HEK293 (cell line): ENCODE measurements at regions not wholly inside any gene's neighbourhood (a gene's known extent, or its start where the extent isn't known, plus 50 kb on each side); places are given as distances from the start of the nearest gene placed in this dataset.

ENCODE experiments used
- MEIS1 ChIP-seq: sonication (generic); formaldehyde crosslinking; IDR thresholded peaks from 2 replicates; pipeline ENCODE4 v1.8.1; 2022; ENCODE audit warnings: missing genetic modification reagents, mild to moderate bottlenecking, borderline replicate concordance
- TCF7L2 ChIP-seq: IDR thresholded peaks from 2 replicates; pipeline ENCODE4 v1.6.1; 2011; ENCODE audit warnings: low read depth, mild to moderate bottlenecking, inconsistent platforms, low read length, moderate library complexity, borderline replicate concordance
- ZBTB20 ChIP-seq: fragments of 450-650 bp; formaldehyde crosslinking; IDR thresholded peaks from 2 replicates; pipeline ENCODE4 v1.5.1; 2016; ENCODE audit warnings: missing biosample characterization, missing genetic modification characterization
- ZNF266 ChIP-seq: fragments of 450-650 bp; formaldehyde crosslinking; IDR thresholded peaks from 2 replicates; pipeline ENCODE4 v1.5.1; 2016; ENCODE audit warnings: missing biosample characterization, missing genetic modification characterization, low read depth
- ZNF350 ChIP-seq: fragments of 450-650 bp; formaldehyde crosslinking; IDR thresholded peaks from 2 replicates; pipeline ENCODE4 v1.5.0; 2017; ENCODE audit warnings: missing biosample characterization, mild to moderate bottlenecking, missing genetic modification characterization
- ZNF664 ChIP-seq: fragments of 450-650 bp; formaldehyde crosslinking; IDR thresholded peaks from 2 replicates; pipeline ENCODE4 v1.5.1; 2016; ENCODE audit warnings: missing biosample characterization, missing genetic modification characterization
- ZNF776 ChIP-seq: fragments of 450-650 bp; formaldehyde crosslinking; IDR thresholded peaks from 2 replicates; pipeline ENCODE4 v1.5.0; 2017; ENCODE audit warnings: missing biosample characterization, missing genetic modification characterization, borderline replicate concordance
- ZNF830 ChIP-seq: fragments of 450-650 bp; IDR thresholded peaks from 2 replicates; pipeline ENCODE4 v1.5.0; 2018; ENCODE audit warnings: missing biosample characterization, missing genetic modification characterization, low read depth, mild to moderate bottlenecking, moderate library complexity
- TF ChIP-seq, protein P1 (sequence below): fragments of 450-650 bp; formaldehyde crosslinking; IDR thresholded peaks from 2 replicates; pipeline ENCODE4 v1.5.1; 2016; ENCODE audit warnings: missing biosample characterization, missing genetic modification characterization
- TF ChIP-seq, protein P2 (sequence below): fragments of 450-650 bp; formaldehyde crosslinking; IDR thresholded peaks from 2 replicates; pipeline ENCODE4 v1.5.1; 2017; ENCODE audit warnings: missing biosample characterization, missing genetic modification characterization
- TF ChIP-seq, protein P3 (sequence below): fragments of 450-650 bp; formaldehyde crosslinking; IDR thresholded peaks from 2 replicates; pipeline ENCODE4 v1.5.1; 2016; ENCODE audit warnings: missing biosample characterization, missing genetic modification characterization, borderline replicate concordance
- TF ChIP-seq, protein P4 (sequence below): fragments of 450-650 bp; formaldehyde crosslinking; optimal IDR thresholded peaks from 2 replicates; pipeline ENCODE3; 2016; ENCODE audit warnings: missing biosample characterization, mild to moderate bottlenecking, missing genetic modification characterization

DNA sequence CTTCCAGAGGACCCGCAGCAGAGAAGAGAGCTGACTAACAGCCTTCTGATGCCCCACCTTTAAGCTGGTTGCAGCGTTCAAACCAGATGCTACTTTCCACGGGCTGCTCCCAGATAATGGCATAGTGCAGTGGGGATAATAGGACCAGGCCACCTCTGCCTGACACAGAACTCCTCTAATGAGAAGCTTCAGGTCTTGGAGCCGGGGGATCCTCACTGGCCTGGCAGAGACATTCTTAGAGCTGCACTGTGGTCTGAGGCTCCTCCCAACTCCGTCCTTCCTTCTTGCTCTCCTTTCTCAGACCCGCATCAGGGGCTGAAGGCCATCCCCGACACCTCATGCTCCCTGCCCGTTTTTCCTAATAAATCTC is 206.6 kb upstream of the MARCKS start:
- TF ChIP-seq MEIS1 (CRISPR knock-in tag): no peak
- TF ChIP-seq ZNF830 (tag by site-specific recombination): no peak
- TF ChIP-seq TCF7L2: no peak
- no peak for TF ChIP-seq ZNF350 (tag by site-specific recombination)
- TF ChIP-seq, protein P1, sequence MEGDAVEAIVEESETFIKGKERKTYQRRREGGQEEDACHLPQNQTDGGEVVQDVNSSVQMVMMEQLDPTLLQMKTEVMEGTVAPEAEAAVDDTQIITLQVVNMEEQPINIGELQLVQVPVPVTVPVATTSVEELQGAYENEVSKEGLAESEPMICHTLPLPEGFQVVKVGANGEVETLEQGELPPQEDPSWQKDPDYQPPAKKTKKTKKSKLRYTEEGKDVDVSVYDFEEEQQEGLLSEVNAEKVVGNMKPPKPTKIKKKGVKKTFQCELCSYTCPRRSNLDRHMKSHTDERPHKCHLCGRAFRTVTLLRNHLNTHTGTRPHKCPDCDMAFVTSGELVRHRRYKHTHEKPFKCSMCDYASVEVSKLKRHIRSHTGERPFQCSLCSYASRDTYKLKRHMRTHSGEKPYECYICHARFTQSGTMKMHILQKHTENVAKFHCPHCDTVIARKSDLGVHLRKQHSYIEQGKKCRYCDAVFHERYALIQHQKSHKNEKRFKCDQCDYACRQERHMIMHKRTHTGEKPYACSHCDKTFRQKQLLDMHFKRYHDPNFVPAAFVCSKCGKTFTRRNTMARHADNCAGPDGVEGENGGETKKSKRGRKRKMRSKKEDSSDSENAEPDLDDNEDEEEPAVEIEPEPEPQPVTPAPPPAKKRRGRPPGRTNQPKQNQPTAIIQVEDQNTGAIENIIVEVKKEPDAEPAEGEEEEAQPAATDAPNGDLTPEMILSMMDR (tag by site-specific recombination): no peak
- no peak for TF ChIP-seq ZNF664 (tag by site-specific recombination)
- TF ChIP-seq, protein P2, sequence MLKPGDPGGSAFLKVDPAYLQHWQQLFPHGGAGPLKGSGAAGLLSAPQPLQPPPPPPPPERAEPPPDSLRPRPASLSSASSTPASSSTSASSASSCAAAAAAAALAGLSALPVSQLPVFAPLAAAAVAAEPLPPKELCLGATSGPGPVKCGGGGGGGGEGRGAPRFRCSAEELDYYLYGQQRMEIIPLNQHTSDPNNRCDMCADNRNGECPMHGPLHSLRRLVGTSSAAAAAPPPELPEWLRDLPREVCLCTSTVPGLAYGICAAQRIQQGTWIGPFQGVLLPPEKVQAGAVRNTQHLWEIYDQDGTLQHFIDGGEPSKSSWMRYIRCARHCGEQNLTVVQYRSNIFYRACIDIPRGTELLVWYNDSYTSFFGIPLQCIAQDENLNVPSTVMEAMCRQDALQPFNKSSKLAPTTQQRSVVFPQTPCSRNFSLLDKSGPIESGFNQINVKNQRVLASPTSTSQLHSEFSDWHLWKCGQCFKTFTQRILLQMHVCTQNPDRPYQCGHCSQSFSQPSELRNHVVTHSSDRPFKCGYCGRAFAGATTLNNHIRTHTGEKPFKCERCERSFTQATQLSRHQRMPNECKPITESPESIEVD (tag by site-specific recombination): no peak
- TF ChIP-seq, protein P3, sequence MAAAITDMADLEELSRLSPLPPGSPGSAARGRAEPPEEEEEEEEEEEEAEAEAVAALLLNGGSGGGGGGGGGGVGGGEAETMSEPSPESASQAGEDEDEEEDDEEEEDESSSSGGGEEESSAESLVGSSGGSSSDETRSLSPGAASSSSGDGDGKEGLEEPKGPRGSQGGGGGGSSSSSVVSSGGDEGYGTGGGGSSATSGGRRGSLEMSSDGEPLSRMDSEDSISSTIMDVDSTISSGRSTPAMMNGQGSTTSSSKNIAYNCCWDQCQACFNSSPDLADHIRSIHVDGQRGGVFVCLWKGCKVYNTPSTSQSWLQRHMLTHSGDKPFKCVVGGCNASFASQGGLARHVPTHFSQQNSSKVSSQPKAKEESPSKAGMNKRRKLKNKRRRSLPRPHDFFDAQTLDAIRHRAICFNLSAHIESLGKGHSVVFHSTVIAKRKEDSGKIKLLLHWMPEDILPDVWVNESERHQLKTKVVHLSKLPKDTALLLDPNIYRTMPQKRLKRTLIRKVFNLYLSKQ (tag by site-specific recombination): no peak
- TF ChIP-seq, protein P4, sequence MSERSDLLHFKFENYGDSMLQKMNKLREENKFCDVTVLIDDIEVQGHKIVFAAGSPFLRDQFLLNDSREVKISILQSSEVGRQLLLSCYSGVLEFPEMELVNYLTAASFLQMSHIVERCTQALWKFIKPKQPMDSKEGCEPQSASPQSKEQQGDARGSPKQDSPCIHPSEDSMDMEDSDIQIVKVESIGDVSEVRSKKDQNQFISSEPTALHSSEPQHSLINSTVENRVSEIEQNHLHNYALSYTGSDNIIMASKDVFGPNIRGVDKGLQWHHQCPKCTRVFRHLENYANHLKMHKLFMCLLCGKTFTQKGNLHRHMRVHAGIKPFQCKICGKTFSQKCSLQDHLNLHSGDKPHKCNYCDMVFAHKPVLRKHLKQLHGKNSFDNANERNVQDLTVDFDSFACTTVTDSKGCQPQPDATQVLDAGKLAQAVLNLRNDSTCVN (tag by site-specific recombination): no peak
- no peak for TF ChIP-seq ZNF266 (tag by site-specific recombination)
- TF ChIP-seq ZBTB20: no peak
- no peak for TF ChIP-seq ZNF776
